SK-N-SH (cell line): ENCODE measurements at regions not wholly inside any gene's neighbourhood (a gene's known extent, or its start where the extent isn't known, plus 50 kb on each side); places are given as distances from the start of the nearest gene placed in this dataset.

Experiments
- EP300 ChIP-seq, 2 experiments: IDR thresholded peaks; 2 replicates each; pipeline versions ENCODE4 v1.4.0 to v1.6.1; 2012; ENCODE audit warnings: borderline replicate concordance in 1 of 2, low read depth in 1 of 2, low read length in 1 of 2
- EZH2phosphoT487 ChIP-seq: fragments of 200-600 bp; sonication (generic); IDR thresholded peaks from 2 replicates; pipeline ENCODE4 v1.6.1; 2017; ENCODE audit warnings: low read depth, mixed run types, mild to moderate bottlenecking, antibody characterized with exemption, moderate library complexity, borderline replicate concordance
- MEF2A ChIP-seq: IDR thresholded peaks from 2 replicates; pipeline ENCODE4 v1.4.0; 2012; ENCODE audit warnings: low read depth, borderline replicate concordance
- RXRA ChIP-seq: IDR thresholded peaks from 2 replicates; pipeline ENCODE4 v1.4.0; 2012; ENCODE audit warnings: low read depth, mild to moderate bottlenecking, borderline replicate concordance
- TF ChIP-seq, protein P1 (sequence below): fragments of 200-600 bp; sonication (generic); IDR thresholded peaks from 2 replicates; pipeline ENCODE4 v1.6.1; 2017; ENCODE audit warnings: antibody characterized with exemption, mild to moderate bottlenecking, moderate library complexity

DNA sequence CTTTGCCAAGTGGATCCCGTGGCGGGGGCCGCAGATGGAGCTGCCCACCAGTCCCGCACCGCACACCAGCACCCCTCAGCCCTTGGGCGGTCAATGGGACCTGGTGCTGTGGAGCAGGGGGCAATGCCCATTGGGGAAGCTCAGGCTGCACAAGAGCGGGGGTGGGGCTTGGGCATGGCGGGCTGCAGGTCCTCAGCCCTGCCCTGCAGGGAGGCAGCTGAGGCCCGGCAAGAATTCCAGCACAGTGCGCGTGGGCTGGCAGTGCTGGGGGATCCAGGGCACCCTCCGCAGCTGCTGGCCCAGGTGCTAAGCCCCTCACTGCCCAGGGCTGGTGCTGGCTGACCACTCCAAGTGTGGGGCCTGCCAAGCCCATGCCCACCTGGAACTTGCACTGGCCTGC is 136.2 kb upstream of the ANKRD30A start:
- TF ChIP-seq, protein P1, sequence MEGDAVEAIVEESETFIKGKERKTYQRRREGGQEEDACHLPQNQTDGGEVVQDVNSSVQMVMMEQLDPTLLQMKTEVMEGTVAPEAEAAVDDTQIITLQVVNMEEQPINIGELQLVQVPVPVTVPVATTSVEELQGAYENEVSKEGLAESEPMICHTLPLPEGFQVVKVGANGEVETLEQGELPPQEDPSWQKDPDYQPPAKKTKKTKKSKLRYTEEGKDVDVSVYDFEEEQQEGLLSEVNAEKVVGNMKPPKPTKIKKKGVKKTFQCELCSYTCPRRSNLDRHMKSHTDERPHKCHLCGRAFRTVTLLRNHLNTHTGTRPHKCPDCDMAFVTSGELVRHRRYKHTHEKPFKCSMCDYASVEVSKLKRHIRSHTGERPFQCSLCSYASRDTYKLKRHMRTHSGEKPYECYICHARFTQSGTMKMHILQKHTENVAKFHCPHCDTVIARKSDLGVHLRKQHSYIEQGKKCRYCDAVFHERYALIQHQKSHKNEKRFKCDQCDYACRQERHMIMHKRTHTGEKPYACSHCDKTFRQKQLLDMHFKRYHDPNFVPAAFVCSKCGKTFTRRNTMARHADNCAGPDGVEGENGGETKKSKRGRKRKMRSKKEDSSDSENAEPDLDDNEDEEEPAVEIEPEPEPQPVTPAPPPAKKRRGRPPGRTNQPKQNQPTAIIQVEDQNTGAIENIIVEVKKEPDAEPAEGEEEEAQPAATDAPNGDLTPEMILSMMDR = no peak
- TF ChIP-seq RXRA (no peak), EP300 (IDR thresholded peaks at IDR 0.05; ENCODE audit: borderline replicate concordance in 1 of 2, low read depth in 1 of 2, low read length in 1 of 2) (no peak), EZH2phosphoT487 (no peak), MEF2A (no peak)
